ENCODE measurements at regions not wholly inside any gene's neighbourhood (a gene's known extent, or its start where the extent isn't known, plus 50 kb on each side); places are given as distances from the start of the nearest gene placed in this dataset.

GRCh38 chr9:99350461-99350860 is 128.4 kb downstream of the SEC61B start:
- no peaks in the 10 kb centered on the region for H3K27me3 ChIP-seq (ENCODE audit: insufficient read depth, low read length)
- H3K79me2 ChIP-seq (ENCODE audit: control insufficient read depth, insufficient read depth, low read length, unreplicated experiment) = no peaks in the 10 kb centered on the region
- H2AFZ ChIP-seq (ENCODE audit: low read length, unreplicated experiment) = no peak overlapping the region
- no peak overlapping the region for H3K27ac ChIP-seq (ENCODE audit: low read depth, low read length)
- H3K4me3 ChIP-seq (ENCODE audit: low read depth, low read length) = no peak overlapping the region
- peaks cover 17% of the 10 kb centered on the region for H3K4me1 ChIP-seq (ENCODE audit: control insufficient read depth, insufficient read depth, low read length, unreplicated experiment)
- H3K36me3 ChIP-seq (ENCODE audit: insufficient read depth, low read length) = no peaks in the 10 kb centered on the region

DNA sequence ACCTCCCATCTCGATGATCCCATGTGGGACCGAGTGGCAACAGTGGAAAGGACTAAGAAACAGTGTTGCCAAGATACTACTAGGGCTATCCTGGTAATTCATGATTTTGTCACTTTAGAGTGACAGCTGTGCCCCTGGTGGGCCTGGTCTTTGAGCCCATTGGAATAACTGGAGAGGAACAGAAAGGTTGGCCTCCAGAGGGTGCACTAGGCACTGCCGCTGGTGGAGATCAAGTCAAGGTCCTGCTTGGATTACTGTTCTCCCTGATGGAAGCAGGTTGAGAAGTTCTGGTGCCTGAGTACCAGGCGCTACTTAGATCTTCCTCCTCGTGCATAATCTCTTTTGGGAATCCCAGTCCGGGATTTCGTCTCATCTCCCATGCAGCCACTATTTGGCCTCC is 129.6 kb downstream of the SEC61B start:
- peaks cover 13% of the 10 kb centered on the region for H3K4me1 ChIP-seq (ENCODE audit: control insufficient read depth, insufficient read depth, low read length, unreplicated experiment)
- H3K27ac ChIP-seq (ENCODE audit: low read depth, low read length) = no peak overlapping the region
- no peaks in the 10 kb centered on the region for H3K27me3 ChIP-seq (ENCODE audit: insufficient read depth, low read length)
- H3K79me2 ChIP-seq (ENCODE audit: control insufficient read depth, insufficient read depth, low read length, unreplicated experiment) = no peaks in the 10 kb centered on the region
- no peak overlapping the region for H3K4me3 ChIP-seq (ENCODE audit: low read depth, low read length)
- no peaks in the 10 kb centered on the region for H3K36me3 ChIP-seq (ENCODE audit: insufficient read depth, low read length)
- no peak overlapping the region for H2AFZ ChIP-seq (ENCODE audit: low read length, unreplicated experiment)

DNA sequence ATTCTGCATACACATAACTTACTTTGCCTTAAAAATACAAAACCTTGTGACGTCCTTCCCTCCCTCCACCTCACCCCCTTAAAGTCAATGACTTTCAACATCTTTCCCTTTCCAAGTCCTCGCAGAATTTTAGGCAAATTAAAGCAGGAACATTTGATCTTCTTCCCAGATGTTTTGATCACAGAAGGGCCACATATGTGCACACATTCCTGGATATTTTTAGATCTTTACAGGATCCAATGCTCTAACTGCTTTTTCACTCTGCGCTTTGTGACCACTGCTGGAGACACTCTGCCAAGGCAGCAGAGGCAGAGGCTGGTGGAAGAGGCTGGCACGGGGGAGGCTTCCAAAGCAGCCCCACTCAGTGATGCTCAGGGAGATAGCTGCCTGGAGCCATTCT is 130.7 kb downstream of the SEC61B start:
- no peaks in the 10 kb centered on the region for H3K36me3 ChIP-seq (ENCODE audit: insufficient read depth, low read length)
- H3K4me1 ChIP-seq (ENCODE audit: control insufficient read depth, insufficient read depth, low read length, unreplicated experiment) = peaks cover 13% of the 10 kb centered on the region
- H3K27me3 ChIP-seq (ENCODE audit: insufficient read depth, low read length) = no peaks in the 10 kb centered on the region
- H2AFZ ChIP-seq (ENCODE audit: low read length, unreplicated experiment) = no peak overlapping the region
- 0 out of 2 replicates have a peak overlapping the region, but pooled peaks have one; percentile 42 for H3K27ac ChIP-seq (ENCODE audit: low read depth, low read length)
- no peaks in the 10 kb centered on the region for H3K79me2 ChIP-seq (ENCODE audit: control insufficient read depth, insufficient read depth, low read length, unreplicated experiment)
- no peak overlapping the region for H3K4me3 ChIP-seq (ENCODE audit: low read depth, low read length)

DNA sequence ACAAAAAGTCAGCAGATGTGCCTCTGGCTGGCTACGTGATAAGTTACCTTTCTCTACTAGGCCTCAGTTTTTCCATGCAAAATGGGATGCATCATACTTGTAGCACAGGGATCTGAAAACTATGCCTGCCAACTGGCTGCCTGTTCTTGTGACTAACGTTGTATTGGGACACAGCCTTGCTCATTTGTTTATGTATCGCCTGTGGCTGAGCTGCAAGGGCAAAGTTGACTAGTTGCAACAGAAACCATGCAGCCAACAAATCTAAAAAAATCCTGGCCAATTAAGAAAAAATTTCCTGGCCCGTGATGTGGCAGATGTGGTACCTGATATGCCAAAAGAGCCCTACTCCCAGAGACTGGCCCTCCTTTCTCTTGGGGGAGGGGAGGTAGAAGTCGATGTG is 131.3 kb downstream of the SEC61B start:
- Histone ChIP-seq H2AFZ (ENCODE audit: low read length, unreplicated experiment) (no peak overlapping the region), H3K4me1 (ENCODE audit: control insufficient read depth, insufficient read depth, low read length, unreplicated experiment) (peaks cover 13% of the 10 kb centered on the region), H3K27me3 (ENCODE audit: insufficient read depth, low read length) (no peaks in the 10 kb centered on the region)

DNA sequence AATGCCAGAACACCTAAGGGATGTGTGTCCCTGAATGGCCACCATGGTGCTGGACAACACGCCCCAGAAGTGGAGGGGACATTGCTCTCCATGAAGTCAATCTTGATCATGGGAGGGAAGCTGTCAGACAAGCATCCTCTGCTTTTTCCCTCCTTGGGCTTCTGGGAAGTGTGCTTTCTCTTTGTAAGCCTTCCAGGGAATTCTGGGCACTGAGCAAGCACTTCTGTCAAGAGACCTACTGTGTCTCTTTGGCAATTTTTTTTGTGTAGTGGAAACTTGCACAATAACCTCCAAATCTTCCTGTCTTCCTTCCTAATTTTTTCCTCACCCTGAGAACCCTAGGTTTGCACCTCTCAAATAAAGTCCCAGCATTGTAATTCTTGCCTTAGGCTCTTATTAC is 132.0 kb downstream of the SEC61B start:
- Histone ChIP-seq H3K27ac (ENCODE audit: low read depth, low read length) (peak overlapping the region; percentile 42; the same call in 1 of the 2 replicates), H3K36me3 (ENCODE audit: insufficient read depth, low read length) (no peaks in the 10 kb centered on the region), H3K4me1 (ENCODE audit: control insufficient read depth, insufficient read depth, low read length, unreplicated experiment) (peaks cover 13% of the 10 kb centered on the region), H3K27me3 (ENCODE audit: insufficient read depth, low read length) (0 out of 2 replicates have a peak, but pooled peaks cover 4% of the 10 kb centered on the region), H3K79me2 (ENCODE audit: control insufficient read depth, insufficient read depth, low read length, unreplicated experiment) (no peaks in the 10 kb centered on the region), H3K4me3 (ENCODE audit: low read depth, low read length) (no peak overlapping the region), H2AFZ (ENCODE audit: low read length, unreplicated experiment) (no peak overlapping the region)

More for the DNA sequence above, 131.3 kb downstream of the SEC61B start:
- Histone ChIP-seq H3K79me2 (ENCODE audit: control insufficient read depth, insufficient read depth, low read length, unreplicated experiment) (no peaks in the 10 kb centered on the region), H3K36me3 (ENCODE audit: insufficient read depth, low read length) (no peaks in the 10 kb centered on the region), H3K4me3 (ENCODE audit: low read depth, low read length) (no peak overlapping the region), H3K27ac (ENCODE audit: low read depth, low read length) (peak overlapping the region; percentile 42; the same call in 1 of the 2 replicates)

- Histone ChIP-seq H3K4me3 (ENCODE audit: low read depth, low read length) (no peak overlapping the region), H3K27ac (ENCODE audit: low read depth, low read length) (no peak overlapping the region), H2AFZ (ENCODE audit: low read length, unreplicated experiment) (no peak overlapping the region), H3K4me1 (ENCODE audit: control insufficient read depth, insufficient read depth, low read length, unreplicated experiment) (peaks cover 13% of the 10 kb centered on the region), H3K36me3 (ENCODE audit: insufficient read depth, low read length) (no peaks in the 10 kb centered on the region), H3K79me2 (ENCODE audit: control insufficient read depth, insufficient read depth, low read length, unreplicated experiment) (no peaks in the 10 kb centered on the region), H3K27me3 (ENCODE audit: insufficient read depth, low read length) (peaks cover 29% of the 10 kb centered on the region)
Observed at GRCh38 chr9:99356512-99356971, 134.5 kb downstream of the SEC61B start.

DNA sequence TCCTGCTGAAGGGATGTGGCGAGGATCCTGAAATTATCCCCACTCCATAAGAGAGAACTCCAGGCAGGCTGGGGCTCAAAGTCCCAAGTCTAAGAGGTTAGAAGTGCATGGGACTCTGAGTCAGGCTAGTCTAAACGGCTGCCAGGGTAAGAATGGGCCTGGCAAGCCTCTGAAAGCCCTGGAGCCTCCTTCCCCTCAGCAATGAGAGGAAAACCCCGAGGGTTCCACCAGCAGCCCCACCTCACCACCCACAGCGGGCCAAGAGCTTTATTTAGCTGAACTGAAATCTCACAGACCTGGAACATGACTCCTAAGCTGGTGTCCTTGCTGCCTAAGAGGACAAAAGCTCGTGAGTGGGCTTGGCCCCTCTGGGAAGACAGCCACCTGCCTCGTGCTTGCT is 135.5 kb downstream of the SEC61B start:
- H3K4me3 ChIP-seq (ENCODE audit: low read depth, low read length) = no peak overlapping the region
- no peak overlapping the region for H2AFZ ChIP-seq (ENCODE audit: low read length, unreplicated experiment)
- no peaks in the 10 kb centered on the region for H3K79me2 ChIP-seq (ENCODE audit: control insufficient read depth, insufficient read depth, low read length, unreplicated experiment)
- peaks cover 13% of the 10 kb centered on the region for H3K4me1 ChIP-seq (ENCODE audit: control insufficient read depth, insufficient read depth, low read length, unreplicated experiment)
- H3K36me3 ChIP-seq (ENCODE audit: insufficient read depth, low read length) = no peaks in the 10 kb centered on the region
- peaks cover 38% of the 10 kb centered on the region for H3K27me3 ChIP-seq (ENCODE audit: insufficient read depth, low read length)
- H3K27ac ChIP-seq (ENCODE audit: low read depth, low read length) = no peak overlapping the region

- H3K79me2 ChIP-seq (ENCODE audit: control insufficient read depth, insufficient read depth, low read length, unreplicated experiment) = no peaks in the 10 kb centered on the region
- H3K4me3 ChIP-seq (ENCODE audit: low read depth, low read length) = no peak overlapping the region
- peaks cover 6% of the 10 kb centered on the region for H3K4me1 ChIP-seq (ENCODE audit: control insufficient read depth, insufficient read depth, low read length, unreplicated experiment)
- no peak overlapping the region for H3K27ac ChIP-seq (ENCODE audit: low read depth, low read length)
- no peak overlapping the region for H2AFZ ChIP-seq (ENCODE audit: low read length, unreplicated experiment)
- no peaks in the 10 kb centered on the region for H3K36me3 ChIP-seq (ENCODE audit: insufficient read depth, low read length)
- peaks cover 42% of the 10 kb centered on the region for H3K27me3 ChIP-seq (ENCODE audit: insufficient read depth, low read length)
Observed at GRCh38 chr9:99358668-99359067, 136.6 kb downstream of the SEC61B start.

DNA sequence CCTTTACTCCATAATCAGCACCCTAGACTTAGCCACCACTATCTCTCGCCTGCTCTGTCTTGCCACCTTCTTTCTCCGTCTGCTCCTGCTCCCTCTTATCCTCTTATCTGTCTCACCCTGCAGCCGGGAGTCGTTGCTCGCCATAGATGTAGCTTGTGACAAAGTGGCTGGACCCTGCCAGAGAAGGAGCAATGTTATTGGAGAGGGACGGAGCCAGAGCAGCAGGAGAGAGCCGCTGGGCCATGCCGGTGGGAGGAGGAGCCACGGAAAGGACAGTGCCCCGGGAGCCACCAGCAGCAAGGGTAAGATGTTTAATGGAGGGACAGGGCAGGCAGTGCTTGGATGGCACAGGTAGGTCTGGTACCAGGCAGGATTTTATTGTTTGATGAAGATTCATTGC is 137.3 kb downstream of the SEC61B start:
- Histone ChIP-seq H2AFZ (ENCODE audit: low read length, unreplicated experiment) (no peak overlapping the region), H3K79me2 (ENCODE audit: control insufficient read depth, insufficient read depth, low read length, unreplicated experiment) (no peaks in the 10 kb centered on the region), H3K36me3 (ENCODE audit: insufficient read depth, low read length) (no peaks in the 10 kb centered on the region), H3K27me3 (ENCODE audit: insufficient read depth, low read length) (peaks cover 48% of the 10 kb centered on the region), H3K4me1 (ENCODE audit: control insufficient read depth, insufficient read depth, low read length, unreplicated experiment) (no peaks in the 10 kb centered on the region), H3K4me3 (ENCODE audit: low read depth, low read length) (no peak overlapping the region), H3K27ac (ENCODE audit: low read depth, low read length) (no peak overlapping the region)

DNA sequence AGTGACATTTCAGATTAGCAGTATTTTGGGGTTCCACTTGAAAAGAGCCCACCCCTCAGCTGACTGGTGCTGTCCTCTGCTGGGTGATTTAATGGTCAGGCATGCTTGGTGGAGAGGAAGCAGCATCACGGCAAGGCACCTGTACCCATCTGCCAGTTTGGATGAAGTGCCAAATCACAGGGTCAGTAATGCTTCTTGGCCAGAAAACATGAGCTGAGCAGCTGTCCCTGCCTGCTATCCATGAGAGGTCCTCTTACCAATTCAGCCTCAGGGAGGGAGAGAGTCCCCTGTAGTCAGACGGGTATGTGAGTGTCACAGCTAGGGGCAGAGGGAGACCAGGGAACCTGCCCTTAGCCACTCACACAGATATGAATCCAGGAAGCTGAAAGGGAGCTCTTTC is 137.9 kb downstream of the SEC61B start:
- Histone ChIP-seq H3K79me2 (ENCODE audit: control insufficient read depth, insufficient read depth, low read length, unreplicated experiment) (no peaks in the 10 kb centered on the region), H3K27me3 (ENCODE audit: insufficient read depth, low read length) (peaks cover 48% of the 10 kb centered on the region), H3K4me3 (ENCODE audit: low read depth, low read length) (no peak overlapping the region)

GRCh38 chr9:99361817-99362216 is 139.7 kb downstream of the SEC61B start:
- H3K4me3 ChIP-seq (ENCODE audit: low read depth, low read length) = no peak overlapping the region

More for the DNA sequence above, 137.9 kb downstream of the SEC61B start:
- Histone ChIP-seq H3K4me1 (ENCODE audit: control insufficient read depth, insufficient read depth, low read length, unreplicated experiment) (no peaks in the 10 kb centered on the region), H3K27ac (ENCODE audit: low read depth, low read length) (no peak overlapping the region), H3K36me3 (ENCODE audit: insufficient read depth, low read length) (no peaks in the 10 kb centered on the region), H2AFZ (ENCODE audit: low read length, unreplicated experiment) (no peak overlapping the region)

More at GRCh38 chr9:99361817-99362216, 139.7 kb downstream of the SEC61B start:
- no peak overlapping the region for H3K27ac ChIP-seq (ENCODE audit: low read depth, low read length)
- H3K27me3 ChIP-seq (ENCODE audit: insufficient read depth, low read length) = peaks cover 48% of the 10 kb centered on the region
- H3K4me1 ChIP-seq (ENCODE audit: control insufficient read depth, insufficient read depth, low read length, unreplicated experiment) = no peaks in the 10 kb centered on the region
- H3K36me3 ChIP-seq (ENCODE audit: insufficient read depth, low read length) = no peaks in the 10 kb centered on the region
- no peak overlapping the region for H2AFZ ChIP-seq (ENCODE audit: low read length, unreplicated experiment)
- no peaks in the 10 kb centered on the region for H3K79me2 ChIP-seq (ENCODE audit: control insufficient read depth, insufficient read depth, low read length, unreplicated experiment)
